Stimulated activated CD4-positive, alpha-beta T cell treated with anti-CD3 and anti-CD28 coated beads, Interleukin-4, amount 100 ng/mL, for 48 hours (primary cell): ENCODE measurements at regions not wholly inside any gene's neighbourhood (a gene's known extent, or its start where the extent isn't known, plus 50 kb on each side); places are given as distances from the start of the nearest gene placed in this dataset.

ENCODE experiments used
- DNase-seq, 2 donors: peaks; one replicate each; pipeline ENCODE4 v3.0.0-alpha.2; 2020; ENCODE audit warnings: low read depth in 2 of 2

DNA sequence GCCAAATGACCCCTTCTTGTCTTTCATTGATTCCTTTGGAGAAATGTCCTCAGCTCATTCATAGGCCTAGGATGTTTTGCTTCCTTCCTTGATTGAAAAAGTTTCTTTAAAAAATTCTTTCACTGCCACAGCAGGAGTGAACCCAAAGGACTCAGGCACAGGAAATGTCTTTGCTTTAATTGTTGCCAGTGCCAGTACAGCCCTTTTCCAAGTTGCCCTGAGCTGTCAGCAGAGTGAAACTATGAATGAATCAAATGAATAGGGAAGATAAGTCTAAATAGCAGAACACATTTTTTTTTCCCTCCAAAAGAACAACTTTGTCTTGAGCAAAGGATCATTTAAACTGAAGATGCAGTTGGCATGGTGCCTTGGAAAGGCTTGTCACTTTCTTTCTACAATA is 63.8 kb upstream of the SLC4A4 start:
- DNase-seq = no peak

DNA sequence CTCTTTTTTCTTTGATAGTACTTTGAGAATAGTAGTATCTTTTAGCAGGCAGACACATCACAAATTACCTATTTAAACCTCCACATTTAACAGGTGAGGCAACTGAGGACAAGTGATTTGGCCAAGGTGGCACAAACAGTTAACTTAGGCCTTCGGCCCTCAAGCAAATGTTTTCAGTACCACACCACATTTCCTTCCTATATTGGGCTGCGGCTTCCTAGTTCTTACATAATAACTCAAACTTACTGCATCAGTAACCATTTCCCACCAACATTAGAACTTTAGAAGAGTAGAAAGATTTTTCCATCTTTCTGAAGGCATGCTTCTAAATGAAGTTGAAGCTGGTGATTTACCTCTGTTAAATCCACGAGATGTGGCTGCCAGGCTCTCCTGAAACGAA is 63.2 kb upstream of the SLC4A4 start:
- DNase-seq = no peak

DNA sequence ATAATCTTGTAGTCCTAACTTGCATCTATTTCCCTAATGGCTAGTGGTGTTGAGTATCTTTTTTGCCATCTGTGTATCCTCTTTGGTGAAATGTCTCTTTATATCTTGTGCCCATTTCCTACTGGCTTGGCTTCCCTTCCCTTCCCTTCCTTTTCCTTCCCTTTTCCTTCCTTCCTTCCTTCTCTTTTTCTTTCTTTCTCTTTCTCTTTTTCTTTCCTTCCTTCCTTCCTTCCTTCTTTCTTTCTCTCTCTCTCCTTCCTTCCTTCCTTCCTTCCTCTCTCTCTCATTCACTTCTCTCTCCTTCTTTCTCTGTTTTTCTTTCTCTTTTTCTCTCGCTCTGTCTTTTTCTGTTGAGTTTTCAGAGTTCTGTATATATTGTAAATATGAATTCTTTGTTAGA is 61.5 kb upstream of the SLC4A4 start:
- no peak for DNase-seq

DNA sequence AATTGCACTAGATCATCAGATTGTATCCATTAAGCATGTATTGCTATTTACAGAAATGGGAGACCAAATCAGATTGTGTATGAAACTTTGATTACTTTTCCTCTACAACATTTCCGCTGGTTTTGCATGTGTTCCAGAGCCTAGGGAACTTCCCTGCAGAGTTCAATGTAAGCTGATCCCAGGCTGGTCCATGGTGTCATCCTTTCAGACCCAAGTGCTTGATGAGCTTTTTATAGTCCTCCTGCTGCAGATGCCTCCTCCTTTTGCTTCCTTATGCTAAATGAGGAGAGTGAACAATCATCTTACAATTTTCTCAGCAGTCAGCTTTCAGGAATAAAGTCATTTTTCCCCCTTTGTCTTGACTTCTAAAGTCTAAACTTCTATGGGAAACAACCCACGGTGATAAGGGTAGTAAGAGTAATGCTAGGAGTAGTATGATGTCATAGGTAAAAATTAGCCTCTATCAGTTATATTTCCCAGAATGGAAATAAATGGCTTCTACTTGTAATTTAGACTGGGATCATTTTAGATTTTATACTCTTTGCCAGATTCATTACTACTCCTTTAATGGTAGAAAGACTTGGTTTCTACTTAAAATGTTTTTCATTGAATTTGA is 55.1 kb upstream of the SLC4A4 start:
- DNase-seq = no peak

DNA sequence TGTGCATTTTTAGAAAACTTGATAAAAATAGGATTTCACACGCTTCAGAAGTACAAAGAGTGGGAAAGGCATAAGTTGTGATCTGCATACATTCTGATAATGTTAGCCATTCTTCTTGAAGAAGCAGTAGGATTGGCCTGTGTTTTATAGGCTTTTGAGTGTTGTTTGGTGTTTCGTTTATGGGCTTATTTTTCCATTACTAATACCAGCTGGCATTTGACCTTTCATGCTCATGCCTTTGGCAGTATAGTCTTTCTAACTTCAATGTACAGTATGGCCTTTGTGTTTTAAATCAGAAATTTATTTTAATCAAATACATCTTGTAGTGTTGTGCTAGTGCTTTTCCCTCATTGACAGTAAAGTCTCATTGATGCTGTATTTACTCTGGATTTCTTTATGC is 51.5 kb upstream of the SLC4A4 start:
- no peak for DNase-seq

DNA sequence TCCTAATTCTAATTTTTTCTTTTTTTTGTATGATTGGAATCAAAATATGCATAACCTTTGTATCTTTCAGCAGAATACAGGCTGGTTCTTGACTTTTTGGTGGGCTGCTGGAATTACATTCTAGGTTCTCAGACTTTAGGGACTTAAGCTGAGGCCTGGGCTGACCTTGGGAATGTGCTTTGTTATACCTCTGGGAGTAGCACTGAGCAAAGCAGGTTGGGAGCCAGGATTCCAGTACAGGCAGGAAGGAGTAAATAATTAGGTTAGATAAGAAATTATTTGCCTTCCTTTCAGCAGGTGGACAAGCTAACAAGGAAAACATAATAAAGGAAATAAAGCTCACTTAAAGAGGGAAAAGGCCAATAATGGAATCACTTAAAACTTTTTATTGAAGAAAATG is 49.9 kb upstream of the SLC4A4 start:
- DNase-seq = no peak
